Hepatic stellate cell (primary cell): ENCODE measurements at regions not wholly inside any gene's neighbourhood (a gene's known extent, or its start where the extent isn't known, plus 50 kb on each side); places are given as distances from the start of the nearest gene placed in this dataset.

ENCODE experiments used
- DNase-seq: peaks from one replicate; pipeline ENCODE4 v3.0.0; 2011; ENCODE audit warnings: low spot score

- DNase-seq: no peak
Observed at GRCh38 chr2:151156431-151156830, 105.2 kb downstream of the RBM43 start.

GRCh38 chr2:151153601-151154000 is 108.1 kb downstream of the RBM43 start:
- no peak for DNase-seq

GRCh38 chr2:151150331-151151320 is 111.0 kb downstream of the RBM43 start:
- DNase-seq: no peak

- no peak for DNase-seq
Observed at GRCh38 chr2:151138507-151138906, 123.2 kb downstream of the RBM43 start.

- no peak for DNase-seq
Observed at GRCh38 chr2:151137526-151137925, 124.1 kb downstream of the RBM43 start.

GRCh38 chr2:151120011-151120410 is 141.7 kb downstream of the RBM43 start:
- no peak for DNase-seq

- DNase-seq: no peak
Observed at GRCh38 chr2:151119374-151119773, 142.3 kb downstream of the RBM43 start.

- no peak for DNase-seq
Observed at GRCh38 chr2:151118269-151118668, 143.4 kb downstream of the RBM43 start.

GRCh38 chr2:151114874-151115273 is 146.8 kb downstream of the RBM43 start:
- no peak for DNase-seq

GRCh38 chr2:151113318-151113717 is 148.3 kb downstream of the RBM43 start:
- no peak for DNase-seq

- DNase-seq: peak; percentile 32
Observed at GRCh38 chr2:151111599-151112278, 149.9 kb downstream of the RBM43 start.

- DNase-seq: no peak
Observed at GRCh38 chr2:151106805-151107506, 154.7 kb downstream of the RBM43 start.

GRCh38 chr2:151103551-151103950 is 158.1 kb downstream of the RBM43 start:
- no peak for DNase-seq

GRCh38 chr2:151102226-151102625 is 159.4 kb downstream of the RBM43 start:
- DNase-seq: no peak

GRCh38 chr2:151098841-151099240 is 162.8 kb downstream of the RBM43 start:
- no peak for DNase-seq

- no peak for DNase-seq
Observed at GRCh38 chr2:151097895-151098294, 163.8 kb downstream of the RBM43 start.

- DNase-seq: no peak
Observed at GRCh38 chr2:151097128-151097527, 164.5 kb downstream of the RBM43 start.

- DNase-seq: no peak
Observed at GRCh38 chr2:151096235-151096634, 165.4 kb downstream of the RBM43 start.

GRCh38 chr2:151095463-151095862 is 166.2 kb downstream of the RBM43 start:
- no peak for DNase-seq

GRCh38 chr2:151091583-151091982 is 170.1 kb downstream of the RBM43 start:
- no peak for DNase-seq

- no peak for DNase-seq
Observed at GRCh38 chr2:151087377-151087776, 174.3 kb downstream of the RBM43 start.

- DNase-seq: no peak
Observed at GRCh38 chr2:151085181-151085611, 176.5 kb downstream of the RBM43 start.
